MM.1S (cell line): ENCODE measurements at regions not wholly inside any gene's neighbourhood (a gene's known extent, or its start where the extent isn't known, plus 50 kb on each side); places are given as distances from the start of the nearest gene placed in this dataset.

Experiments used
- EZH2 ChIP-seq: fragments of 300-600 bp; sonication (generic); optimal IDR thresholded peaks from 2 replicates; pipeline ENCODE3; 2017; ENCODE audit warnings: low read depth, mild to moderate bottlenecking, antibody characterized with exemption, low read length, mixed read lengths
- EZH2phosphoT487 ChIP-seq: fragments of 300-600 bp; sonication (generic); IDR thresholded peaks from 2 replicates; pipeline ENCODE4 v1.6.1; 2018; ENCODE audit warnings: antibody characterized with exemption, low read length
- TF ChIP-seq, protein P1 (sequence below): fragments of 300-600 bp; sonication (generic); IDR thresholded peaks from 2 replicates; pipeline ENCODE4 v1.5.1; 2016; ENCODE audit warnings: antibody characterized with exemption, low read length, mixed read lengths

GRCh38 chr13:94859811-94860210 lies 147.5 kb upstream of the SOX21 start:
- no peak for TF ChIP-seq EZH2phosphoT487
- TF ChIP-seq, protein P1, sequence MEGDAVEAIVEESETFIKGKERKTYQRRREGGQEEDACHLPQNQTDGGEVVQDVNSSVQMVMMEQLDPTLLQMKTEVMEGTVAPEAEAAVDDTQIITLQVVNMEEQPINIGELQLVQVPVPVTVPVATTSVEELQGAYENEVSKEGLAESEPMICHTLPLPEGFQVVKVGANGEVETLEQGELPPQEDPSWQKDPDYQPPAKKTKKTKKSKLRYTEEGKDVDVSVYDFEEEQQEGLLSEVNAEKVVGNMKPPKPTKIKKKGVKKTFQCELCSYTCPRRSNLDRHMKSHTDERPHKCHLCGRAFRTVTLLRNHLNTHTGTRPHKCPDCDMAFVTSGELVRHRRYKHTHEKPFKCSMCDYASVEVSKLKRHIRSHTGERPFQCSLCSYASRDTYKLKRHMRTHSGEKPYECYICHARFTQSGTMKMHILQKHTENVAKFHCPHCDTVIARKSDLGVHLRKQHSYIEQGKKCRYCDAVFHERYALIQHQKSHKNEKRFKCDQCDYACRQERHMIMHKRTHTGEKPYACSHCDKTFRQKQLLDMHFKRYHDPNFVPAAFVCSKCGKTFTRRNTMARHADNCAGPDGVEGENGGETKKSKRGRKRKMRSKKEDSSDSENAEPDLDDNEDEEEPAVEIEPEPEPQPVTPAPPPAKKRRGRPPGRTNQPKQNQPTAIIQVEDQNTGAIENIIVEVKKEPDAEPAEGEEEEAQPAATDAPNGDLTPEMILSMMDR: no peak
- TF ChIP-seq EZH2: no peak
